ENCODE measurements at regions not wholly inside any gene's neighbourhood (a gene's known extent, or its start where the extent isn't known, plus 50 kb on each side); places are given as distances from the start of the nearest gene placed in this dataset.

- Histone ChIP-seq H3K4me3 (ENCODE audit: low read length in 2 of 2) (no peak overlapping the region), H3K9me3 (ENCODE audit: control insufficient read depth in 2 of 2, low read length in 2 of 2) (no peaks in the 10 kb centered on the region), H3K27ac (ENCODE audit: low read depth in 2 of 2, low read length in 2 of 2) (no peak overlapping the region), H3K36me3 (ENCODE audit: control insufficient read depth in 2 of 2, insufficient read depth in 2 of 2, low read length in 2 of 2) (no peaks in the 10 kb centered on the region), H3K27me3 (ENCODE audit: control insufficient read depth in 2 of 2, insufficient read depth in 2 of 2, low read length in 2 of 2) (no peaks in the 10 kb centered on the region), H3K4me1 (ENCODE audit: control insufficient read depth in 2 of 2, insufficient read depth in 2 of 2, low read length in 2 of 2) (no peaks in the 10 kb centered on the region), H3K9ac (ENCODE audit: low read depth in 1 of 2, low read length in 2 of 2) (no peak overlapping the region)
These were observed 742.7 kb downstream of the VRK1 start for GRCh38 chr14:97539884-97540283.

GRCh38 chr14:97543221-97543620 is 746.0 kb downstream of the VRK1 start:
- Histone ChIP-seq H3K4me3 (ENCODE audit: low read length in 2 of 2) (no peak overlapping the region), H3K36me3 (ENCODE audit: control insufficient read depth in 2 of 2, insufficient read depth in 2 of 2, low read length in 2 of 2) (no peaks in the 10 kb centered on the region), H3K4me1 (ENCODE audit: control insufficient read depth in 2 of 2, insufficient read depth in 2 of 2, low read length in 2 of 2) (no peaks in the 10 kb centered on the region), H3K27ac (ENCODE audit: low read depth in 2 of 2, low read length in 2 of 2) (no peak overlapping the region), H3K9ac (ENCODE audit: low read depth in 1 of 2, low read length in 2 of 2) (no peak overlapping the region), H3K27me3 (ENCODE audit: control insufficient read depth in 2 of 2, insufficient read depth in 2 of 2, low read length in 2 of 2) (no peaks in the 10 kb centered on the region), H3K9me3 (ENCODE audit: control insufficient read depth in 2 of 2, low read length in 2 of 2) (no peaks in the 10 kb centered on the region)

GRCh38 chr14:97543816-97544215 is 746.6 kb downstream of the VRK1 start:
- no peak overlapping the region for H3K27ac ChIP-seq (ENCODE audit: low read depth in 2 of 2, low read length in 2 of 2)
- H3K9me3 ChIP-seq (ENCODE audit: control insufficient read depth in 2 of 2, low read length in 2 of 2) = no peaks in the 10 kb centered on the region
- H3K4me1 ChIP-seq (ENCODE audit: control insufficient read depth in 2 of 2, insufficient read depth in 2 of 2, low read length in 2 of 2) = no peaks in the 10 kb centered on the region
- no peak overlapping the region for H3K9ac ChIP-seq (ENCODE audit: low read depth in 1 of 2, low read length in 2 of 2)
- H3K36me3 ChIP-seq (ENCODE audit: control insufficient read depth in 2 of 2, insufficient read depth in 2 of 2, low read length in 2 of 2) = no peaks in the 10 kb centered on the region
- no peak overlapping the region for H3K4me3 ChIP-seq (ENCODE audit: low read length in 2 of 2)
- no peaks in the 10 kb centered on the region for H3K27me3 ChIP-seq (ENCODE audit: control insufficient read depth in 2 of 2, insufficient read depth in 2 of 2, low read length in 2 of 2)

- no peak overlapping the region for H3K4me3 ChIP-seq (ENCODE audit: low read length in 2 of 2)
- H3K9me3 ChIP-seq (ENCODE audit: control insufficient read depth in 2 of 2, low read length in 2 of 2) = no peaks in the 10 kb centered on the region
- no peak overlapping the region for H3K9ac ChIP-seq (ENCODE audit: low read depth in 1 of 2, low read length in 2 of 2)
- no peaks in the 10 kb centered on the region for H3K27me3 ChIP-seq (ENCODE audit: control insufficient read depth in 2 of 2, insufficient read depth in 2 of 2, low read length in 2 of 2)
- H3K36me3 ChIP-seq (ENCODE audit: control insufficient read depth in 2 of 2, insufficient read depth in 2 of 2, low read length in 2 of 2) = no peaks in the 10 kb centered on the region
- H3K27ac ChIP-seq (ENCODE audit: low read depth in 2 of 2, low read length in 2 of 2) = no peak overlapping the region
- H3K4me1 ChIP-seq (ENCODE audit: control insufficient read depth in 2 of 2, insufficient read depth in 2 of 2, low read length in 2 of 2) = no peaks in the 10 kb centered on the region
These were observed 747.4 kb downstream of the VRK1 start for GRCh38 chr14:97544571-97544970.

- H3K36me3 ChIP-seq (ENCODE audit: control insufficient read depth in 2 of 2, insufficient read depth in 2 of 2, low read length in 2 of 2) = no peaks in the 10 kb centered on the region
- no peaks in the 10 kb centered on the region for H3K4me1 ChIP-seq (ENCODE audit: control insufficient read depth in 2 of 2, insufficient read depth in 2 of 2, low read length in 2 of 2)
- H3K9ac ChIP-seq (ENCODE audit: low read depth in 1 of 2, low read length in 2 of 2) = no peak overlapping the region
- no peaks in the 10 kb centered on the region for H3K27me3 ChIP-seq (ENCODE audit: control insufficient read depth in 2 of 2, insufficient read depth in 2 of 2, low read length in 2 of 2)
- H3K9me3 ChIP-seq (ENCODE audit: control insufficient read depth in 2 of 2, low read length in 2 of 2) = no peaks in the 10 kb centered on the region
- H3K27ac ChIP-seq (ENCODE audit: low read depth in 2 of 2, low read length in 2 of 2) = no peak overlapping the region
- no peak overlapping the region for H3K4me3 ChIP-seq (ENCODE audit: low read length in 2 of 2)
These were observed 749.5 kb downstream of the VRK1 start for GRCh38 chr14:97546491-97547230.

- H3K4me1 ChIP-seq (ENCODE audit: control insufficient read depth in 2 of 2, insufficient read depth in 2 of 2, low read length in 2 of 2) = no peaks in the 10 kb centered on the region
- no peak overlapping the region for H3K9ac ChIP-seq (ENCODE audit: low read depth in 1 of 2, low read length in 2 of 2)
- no peaks in the 10 kb centered on the region for H3K9me3 ChIP-seq (ENCODE audit: control insufficient read depth in 2 of 2, low read length in 2 of 2)
- no peak overlapping the region for H3K27ac ChIP-seq (ENCODE audit: low read depth in 2 of 2, low read length in 2 of 2)
- no peaks in the 10 kb centered on the region for H3K27me3 ChIP-seq (ENCODE audit: control insufficient read depth in 2 of 2, insufficient read depth in 2 of 2, low read length in 2 of 2)
- no peak overlapping the region for H3K4me3 ChIP-seq (ENCODE audit: low read length in 2 of 2)
- H3K36me3 ChIP-seq (ENCODE audit: control insufficient read depth in 2 of 2, insufficient read depth in 2 of 2, low read length in 2 of 2) = no peaks in the 10 kb centered on the region
These were observed 753.3 kb downstream of the VRK1 start for GRCh38 chr14:97550463-97550862.

GRCh38 chr14:97554597-97554996 is 757.4 kb downstream of the VRK1 start:
- Histone ChIP-seq H3K36me3 (ENCODE audit: control insufficient read depth in 2 of 2, insufficient read depth in 2 of 2, low read length in 2 of 2) (no peaks in the 10 kb centered on the region), H3K4me1 (ENCODE audit: control insufficient read depth in 2 of 2, insufficient read depth in 2 of 2, low read length in 2 of 2) (no peaks in the 10 kb centered on the region), H3K27me3 (ENCODE audit: control insufficient read depth in 2 of 2, insufficient read depth in 2 of 2, low read length in 2 of 2) (no peaks in the 10 kb centered on the region)

GRCh38 chr14:97564334-97564733 is 767.2 kb downstream of the VRK1 start:
- no peak overlapping the region for H3K27ac ChIP-seq (ENCODE audit: low read depth in 2 of 2, low read length in 2 of 2)
- no peaks in the 10 kb centered on the region for H3K36me3 ChIP-seq (ENCODE audit: control insufficient read depth in 2 of 2, insufficient read depth in 2 of 2, low read length in 2 of 2)
- H3K9me3 ChIP-seq (ENCODE audit: control insufficient read depth in 2 of 2, low read length in 2 of 2) = no peaks in the 10 kb centered on the region
- no peaks in the 10 kb centered on the region for H3K27me3 ChIP-seq (ENCODE audit: control insufficient read depth in 2 of 2, insufficient read depth in 2 of 2, low read length in 2 of 2)
- no peak overlapping the region for H3K9ac ChIP-seq (ENCODE audit: low read depth in 1 of 2, low read length in 2 of 2)
- H3K4me3 ChIP-seq (ENCODE audit: low read length in 2 of 2) = no peak overlapping the region
- H3K4me1 ChIP-seq (ENCODE audit: control insufficient read depth in 2 of 2, insufficient read depth in 2 of 2, low read length in 2 of 2) = no peaks in the 10 kb centered on the region

More at GRCh38 chr14:97554597-97554996, 757.4 kb downstream of the VRK1 start:
- no peak overlapping the region for H3K9ac ChIP-seq (ENCODE audit: low read depth in 1 of 2, low read length in 2 of 2)
- H3K4me3 ChIP-seq (ENCODE audit: low read length in 2 of 2) = no peak overlapping the region
- H3K27ac ChIP-seq (ENCODE audit: low read depth in 2 of 2, low read length in 2 of 2) = no peak overlapping the region
- H3K9me3 ChIP-seq (ENCODE audit: control insufficient read depth in 2 of 2, low read length in 2 of 2) = no peaks in the 10 kb centered on the region

- H3K4me1 ChIP-seq (ENCODE audit: control insufficient read depth in 2 of 2, insufficient read depth in 2 of 2, low read length in 2 of 2) = no peaks in the 10 kb centered on the region
- no peak overlapping the region for H3K4me3 ChIP-seq (ENCODE audit: low read length in 2 of 2)
- no peak overlapping the region for H3K9ac ChIP-seq (ENCODE audit: low read depth in 1 of 2, low read length in 2 of 2)
- peaks cover 0 to 2% of the 10 kb centered on the region in 2 donors for H3K9me3 ChIP-seq (ENCODE audit: control insufficient read depth in 2 of 2, low read length in 2 of 2)
- H3K27ac ChIP-seq (ENCODE audit: low read depth in 2 of 2, low read length in 2 of 2) = no peak overlapping the region
- no peaks in the 10 kb centered on the region for H3K36me3 ChIP-seq (ENCODE audit: control insufficient read depth in 2 of 2, insufficient read depth in 2 of 2, low read length in 2 of 2)
- H3K27me3 ChIP-seq (ENCODE audit: control insufficient read depth in 2 of 2, insufficient read depth in 2 of 2, low read length in 2 of 2) = no peaks in the 10 kb centered on the region
These were observed 774.0 kb downstream of the VRK1 start for GRCh38 chr14:97571201-97571600.

- H3K27me3 ChIP-seq (ENCODE audit: control insufficient read depth in 2 of 2, insufficient read depth in 2 of 2, low read length in 2 of 2) = no peaks in the 10 kb centered on the region
- H3K4me3 ChIP-seq (ENCODE audit: low read length in 2 of 2) = no peak overlapping the region
- H3K9me3 ChIP-seq (ENCODE audit: control insufficient read depth in 2 of 2, low read length in 2 of 2) = peaks cover 0 to 2% of the 10 kb centered on the region in 2 donors
- no peaks in the 10 kb centered on the region for H3K36me3 ChIP-seq (ENCODE audit: control insufficient read depth in 2 of 2, insufficient read depth in 2 of 2, low read length in 2 of 2)
- H3K9ac ChIP-seq (ENCODE audit: low read depth in 1 of 2, low read length in 2 of 2) = no peak overlapping the region
- H3K4me1 ChIP-seq (ENCODE audit: control insufficient read depth in 2 of 2, insufficient read depth in 2 of 2, low read length in 2 of 2) = no peaks in the 10 kb centered on the region
- H3K27ac ChIP-seq (ENCODE audit: low read depth in 2 of 2, low read length in 2 of 2) = no peak overlapping the region
These were observed 774.8 kb downstream of the VRK1 start for GRCh38 chr14:97571866-97572555.

All from mucosa of rectum (tissue), 2 donors.